Heart left ventricle (tissue), 13 donors: ENCODE measurements at regions not wholly inside any gene's neighbourhood (a gene's known extent, or its start where the extent isn't known, plus 50 kb on each side); places are given as distances from the start of the nearest gene placed in this dataset.

Source experiments
- CTCF ChIP-seq, 12 donors: fragments of 200-600 bp; sonication (generic) in 4 of 12; IDR thresholded peaks; one replicate each; pipeline versions ENCODE4 v1.5.0 to v1.8.0; 2018 to 2022; ENCODE audit warnings: antibody characterized with exemption in 12 of 12, mild to moderate bottlenecking in 5 of 12
- POLR2A ChIP-seq, 2 donors: fragments of 450-650 bp; IDR thresholded peaks; one replicate each; pipeline ENCODE4 v1.6.1; 2017; ENCODE audit warnings: antibody characterized with exemption in 2 of 2, mild to moderate bottlenecking in 2 of 2, moderate library complexity in 2 of 2
- donor health status: ischemic (EF 13 %, LVEDD 7.1; RV severe dilation, severe dysfunction).
- donor health status: DM: no; HTN: yes; CAD: no.
- donor health status: DM: no; HTN: no; CAD: no.
- donor health status: ischemic (EF 25% LVEDD 6.9; RV normal size, moderate dysfunction).
- donor health status: ischemic (EF 25% LVEDD 5.7; RV mildly dilated, moderate dysfunction).
- donor health status: ischemic (EF 35%, LVEDD 5.7; RV mildly dilated, moderate dysfunction).
- donor health status: nonischemic (EF 11% LVEDD 7.7; RV severe dilation, severe dysfunction).
- donor health status: DM: yes; HTN: yes; CAD: no.
- donor health status: PGD.
- donor health status: ischemic (EF 29% LVEDD 5.4; RV normal size, mild dysfunction).
- donor health status: nonischemic (EF 23%, LVEDD 6.1; RV moderate dilation, normal function).

- TF ChIP-seq CTCF (IDR thresholded peaks at IDR 0.05), result no peak
- TF ChIP-seq POLR2A (IDR thresholded peaks at IDR 0.05), result no peak
These were observed 204.1 kb upstream of the KLF12 start for GRCh38 chr13:74338341-74338740.
